SK-N-SH (cell line): ENCODE measurements at regions not wholly inside any gene's neighbourhood (a gene's known extent, or its start where the extent isn't known, plus 50 kb on each side); places are given as distances from the start of the nearest gene placed in this dataset.

ENCODE experiments used
- CTCF ChIP-seq: fragments of 200-600 bp; sonication (generic); IDR thresholded peaks from 2 replicates; pipeline ENCODE4 v1.6.1; 2017; ENCODE audit warnings: antibody characterized with exemption, mild to moderate bottlenecking, moderate library complexity
- EZH2phosphoT487 ChIP-seq: fragments of 200-600 bp; sonication (generic); IDR thresholded peaks from 2 replicates; pipeline ENCODE4 v1.6.1; 2017; ENCODE audit warnings: low read depth, mixed run types, mild to moderate bottlenecking, antibody characterized with exemption, moderate library complexity, borderline replicate concordance
- FOXJ3 ChIP-seq: sonication (generic); formaldehyde crosslinking; IDR thresholded peaks from 2 replicates; pipeline ENCODE4 v1.5.1; 2020; ENCODE audit warnings: mild to moderate bottlenecking, missing genetic modification reagents
- GATA2 ChIP-seq: sonication (generic); formaldehyde crosslinking; IDR thresholded peaks from 2 replicates; pipeline ENCODE4 v1.5.0; 2020; ENCODE audit warnings: mild to moderate bottlenecking, missing genetic modification reagents
- PBX3 ChIP-seq: IDR thresholded peaks from 2 replicates; pipeline ENCODE4; 2012
- POLR2AphosphoS5 ChIP-seq: IDR thresholded peaks from 2 replicates; pipeline ENCODE4 v1.6.1; 2012; ENCODE audit warnings: low read depth, low read length
- RAD21 ChIP-seq: IDR thresholded peaks from 2 replicates; pipeline ENCODE4 v1.6.1; 2012; ENCODE audit warnings: mild to moderate bottlenecking, low read length
- RFX5 ChIP-seq: IDR thresholded peaks from 2 replicates; pipeline ENCODE4 v1.6.1; 2012; ENCODE audit warnings: mild to moderate bottlenecking, improper control_type of control experiment, low read length
- SMC3 ChIP-seq: IDR thresholded peaks from 2 replicates; pipeline ENCODE4 v1.6.1; 2012; ENCODE audit warnings: low read depth, low read length, improper control_type of control experiment
- TAF1 ChIP-seq: IDR thresholded peaks from 2 replicates; pipeline ENCODE4 v1.6.1; 2012; ENCODE audit warnings: low read depth, mild to moderate bottlenecking, low read length, moderate library complexity, borderline replicate concordance
- ZBTB33 ChIP-seq: IDR thresholded peaks from 2 replicates; pipeline ENCODE4 v1.4.0; 2012; ENCODE audit warnings: low read depth, borderline replicate concordance
- TF ChIP-seq, protein P1 (sequence below): IDR thresholded peaks from 2 replicates; pipeline ENCODE4 v1.4.0; 2012; ENCODE audit warnings: low read depth

GRCh38 chr7:96832092-96832662 is 122.5 kb upstream of the SEM1 start:
- no peak for TF ChIP-seq CTCF
- no peak for TF ChIP-seq POLR2AphosphoS5
- TF ChIP-seq EZH2phosphoT487, result no peak
- TF ChIP-seq SMC3, result no peak
- no peak for TF ChIP-seq PBX3
- TF ChIP-seq RAD21, result no peak
- TF ChIP-seq RFX5, result no peak
- TF ChIP-seq ZBTB33, result no peak
- no peak for TF ChIP-seq TAF1
- TF ChIP-seq, protein P1, sequence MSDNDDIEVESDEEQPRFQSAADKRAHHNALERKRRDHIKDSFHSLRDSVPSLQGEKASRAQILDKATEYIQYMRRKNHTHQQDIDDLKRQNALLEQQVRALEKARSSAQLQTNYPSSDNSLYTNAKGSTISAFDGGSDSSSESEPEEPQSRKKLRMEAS, result no peak
- no peak for TF ChIP-seq GATA2 (CRISPR knock-in tag)
- TF ChIP-seq FOXJ3 (CRISPR knock-in tag), result no peak
